ENCODE measurements at regions not wholly inside any gene's neighbourhood (a gene's known extent, or its start where the extent isn't known, plus 50 kb on each side); places are given as distances from the start of the nearest gene placed in this dataset.
"Not testable (repeated sequence)": the region's sequence is repeated elsewhere in the genome, so short reads cannot be mapped to it uniquely, and the experiment has no call there.

GRCh38 chr5:32534041-32534440 lies 51.3 kb upstream of the SUB1 start:
- DNase-seq: no peak

- DNase-seq: no peak
These were observed 53.4 kb upstream of the SUB1 start for GRCh38 chr5:32531885-32532520.

GRCh38 chr5:32527321-32527720 lies 58.0 kb upstream of the SUB1 start:
- not testable (repeated sequence) for DNase-seq

DNA sequence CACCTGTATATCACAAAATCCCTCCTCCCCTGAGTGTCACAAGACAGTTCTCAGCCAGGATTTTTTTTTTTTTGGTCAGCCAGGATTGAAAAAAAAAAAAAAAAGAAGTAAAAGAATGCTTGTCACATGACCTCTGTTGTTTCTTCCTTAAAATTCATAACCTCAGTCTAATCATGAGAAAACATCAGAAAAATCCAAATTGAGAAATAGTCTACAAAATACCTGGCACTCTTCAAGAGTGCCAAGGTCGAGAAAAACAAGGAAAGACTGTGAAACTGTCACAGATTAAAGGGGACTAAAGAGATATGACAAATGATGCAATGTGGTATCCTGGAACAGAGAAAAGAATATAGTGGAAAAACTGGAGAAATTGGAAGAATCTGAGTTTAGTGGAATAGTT lies 58.5 kb upstream of the SUB1 start:
- no peak for DNase-seq

DNA sequence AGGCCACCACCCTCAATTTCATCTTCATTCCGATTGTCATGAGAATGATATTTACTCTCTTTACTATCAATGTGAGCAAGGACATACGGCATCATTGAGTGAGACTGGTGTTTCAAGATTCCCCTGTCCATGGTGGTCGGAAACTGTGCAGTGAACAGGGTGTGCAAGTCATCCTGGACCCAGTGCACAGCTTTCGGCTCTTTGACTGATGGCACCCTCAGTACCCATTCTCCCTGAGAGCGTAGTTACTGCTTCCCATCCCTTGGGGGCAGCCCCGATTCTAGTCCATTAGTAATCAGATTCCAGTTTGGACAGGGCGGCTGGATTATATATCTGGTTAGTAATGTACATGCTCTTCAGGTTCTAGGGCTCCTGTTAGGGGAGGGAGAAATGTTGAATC lies 61.7 kb upstream of the SUB1 start:
- DNase-seq: no peak

- peak; percentile 87 to 92 for DNase-seq
These were observed 62.8 kb upstream of the SUB1 start for GRCh38 chr5:32522429-32523143.

DNA sequence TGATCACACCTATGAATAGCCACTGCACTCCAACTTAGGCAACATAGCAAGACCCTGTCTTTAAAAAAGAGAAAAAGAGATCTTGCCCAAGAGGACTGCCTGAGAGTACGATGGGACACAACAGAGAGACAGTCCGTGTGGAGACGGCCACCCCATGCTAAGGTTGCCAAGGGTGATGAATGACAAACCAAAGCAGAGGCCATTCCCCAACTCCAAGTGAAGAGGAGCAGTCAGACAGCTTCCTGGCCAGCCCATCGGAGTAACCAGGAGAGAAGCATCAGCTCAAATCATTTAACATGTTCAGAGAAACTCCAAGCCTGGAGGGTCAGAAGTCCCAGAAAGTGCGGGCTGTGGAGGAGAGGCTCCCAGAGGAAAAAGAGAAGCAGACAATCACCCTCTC lies 63.9 kb upstream of the SUB1 start:
- DNase-seq: no peak

DNA sequence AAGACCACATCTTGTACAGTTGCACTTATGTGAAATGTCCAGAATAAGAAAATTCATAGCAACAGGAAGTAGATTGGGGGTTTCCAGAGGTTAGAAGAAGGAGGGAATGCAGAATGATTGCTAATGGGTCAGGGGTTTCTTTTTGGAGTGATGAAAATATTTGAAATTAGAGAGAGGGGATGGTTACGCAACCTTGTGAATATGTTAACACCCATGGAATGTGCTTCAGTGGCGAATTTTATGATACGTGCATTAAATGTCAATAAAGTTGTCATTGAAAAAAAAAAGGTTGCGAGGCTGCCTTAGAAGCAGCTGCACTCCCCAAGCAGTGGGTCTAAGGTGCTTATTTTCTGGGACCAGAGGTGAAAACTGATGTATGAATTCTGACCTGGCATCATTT lies 64.4 kb upstream of the SUB1 start:
- DNase-seq: no peak

- DNase-seq: no peak
These were observed 65.0 kb upstream of the SUB1 start for GRCh38 chr5:32520356-32520755.

DNA sequence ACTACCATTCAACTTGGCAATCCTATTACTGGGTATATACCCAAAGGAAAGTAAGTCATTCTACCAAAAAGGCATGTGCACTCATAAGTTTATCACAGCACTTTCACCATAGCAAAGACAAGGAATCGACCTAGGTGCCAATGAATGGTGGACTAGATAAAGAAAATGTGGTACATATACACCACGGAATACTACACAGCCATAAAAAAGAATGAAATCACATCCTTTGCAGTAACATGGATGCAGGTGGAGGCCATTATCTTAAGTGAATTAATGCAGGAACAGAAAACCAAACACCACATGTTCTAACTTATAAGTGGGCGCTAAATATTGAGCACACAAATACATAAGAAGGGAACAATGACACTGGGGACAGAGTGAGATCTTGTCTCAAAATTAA lies 65.8 kb upstream of the SUB1 start:
- DNase-seq: no peak

DNA sequence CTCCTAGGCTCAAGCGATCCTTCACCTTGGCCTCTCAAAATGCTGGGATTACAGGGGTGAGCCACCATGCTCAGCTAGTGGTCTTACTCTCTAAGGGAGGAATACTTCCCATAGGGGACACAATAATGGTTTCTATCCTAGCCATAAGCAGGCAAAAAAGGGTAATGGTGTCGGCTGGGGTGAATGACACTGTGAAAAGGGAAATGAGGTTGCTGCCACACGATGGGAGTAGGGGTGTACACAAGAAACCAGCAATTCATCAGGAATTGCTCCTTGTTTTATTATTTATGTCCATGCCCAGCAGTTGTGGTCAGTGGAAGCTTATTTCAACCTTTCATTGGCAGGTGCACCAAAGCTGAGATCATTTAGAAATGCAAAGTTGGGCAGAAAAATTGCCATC lies 70.3 kb upstream of the ZFR start:
- DNase-seq: no peak

DNA sequence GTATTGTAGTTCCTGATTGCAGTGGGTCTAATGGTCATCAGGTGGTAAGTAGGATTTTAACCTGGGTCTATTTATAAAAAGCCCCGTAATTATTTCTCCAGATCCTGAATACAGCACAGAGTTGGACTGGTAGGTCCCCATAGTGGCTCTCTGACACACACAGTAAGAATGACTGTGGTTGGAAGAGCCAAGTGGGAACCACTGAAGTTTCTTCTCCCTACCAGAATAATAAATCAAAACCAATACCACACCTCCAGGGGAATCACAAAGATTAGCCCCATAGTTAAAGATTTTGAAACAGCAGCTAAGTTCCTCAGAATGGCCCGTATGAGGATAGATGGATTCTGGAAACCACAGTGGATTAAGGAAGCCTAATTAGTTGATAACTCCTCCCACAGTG lies 68.4 kb upstream of the ZFR start:
- DNase-seq: no peak

DNA sequence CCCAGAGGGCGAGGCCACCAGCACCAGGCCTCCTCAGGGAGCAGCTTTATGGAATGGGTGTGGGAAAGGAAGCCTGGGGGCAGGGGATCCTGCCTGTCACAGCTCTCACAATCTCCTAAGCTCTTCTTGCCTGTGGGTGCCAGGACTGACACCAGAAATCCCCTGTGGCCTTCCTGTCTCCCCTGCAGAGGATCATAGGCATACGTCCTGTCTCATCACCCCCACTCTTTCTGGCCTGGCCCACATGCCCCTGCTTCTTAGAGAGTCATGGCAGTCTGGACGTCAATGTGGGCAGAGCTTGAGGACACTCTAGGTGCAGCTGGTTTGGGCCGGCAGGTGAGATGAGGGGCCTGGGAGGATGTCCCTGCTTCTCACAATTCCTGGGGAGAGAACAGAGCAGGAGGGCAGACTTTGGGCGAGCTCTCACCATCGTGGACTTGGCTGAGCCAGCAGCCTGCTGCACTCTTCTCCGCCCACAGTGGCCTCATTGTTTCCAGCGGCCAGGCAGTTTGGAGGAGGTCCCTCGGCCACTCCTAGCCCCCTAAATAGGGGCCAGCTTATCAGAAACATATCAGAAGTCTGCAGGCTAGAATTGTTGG lies 67.3 kb upstream of the ZFR start:
- DNase-seq: no peak

GRCh38 chr5:32510860-32511259 lies 66.3 kb upstream of the ZFR start:
- no peak for DNase-seq

DNA sequence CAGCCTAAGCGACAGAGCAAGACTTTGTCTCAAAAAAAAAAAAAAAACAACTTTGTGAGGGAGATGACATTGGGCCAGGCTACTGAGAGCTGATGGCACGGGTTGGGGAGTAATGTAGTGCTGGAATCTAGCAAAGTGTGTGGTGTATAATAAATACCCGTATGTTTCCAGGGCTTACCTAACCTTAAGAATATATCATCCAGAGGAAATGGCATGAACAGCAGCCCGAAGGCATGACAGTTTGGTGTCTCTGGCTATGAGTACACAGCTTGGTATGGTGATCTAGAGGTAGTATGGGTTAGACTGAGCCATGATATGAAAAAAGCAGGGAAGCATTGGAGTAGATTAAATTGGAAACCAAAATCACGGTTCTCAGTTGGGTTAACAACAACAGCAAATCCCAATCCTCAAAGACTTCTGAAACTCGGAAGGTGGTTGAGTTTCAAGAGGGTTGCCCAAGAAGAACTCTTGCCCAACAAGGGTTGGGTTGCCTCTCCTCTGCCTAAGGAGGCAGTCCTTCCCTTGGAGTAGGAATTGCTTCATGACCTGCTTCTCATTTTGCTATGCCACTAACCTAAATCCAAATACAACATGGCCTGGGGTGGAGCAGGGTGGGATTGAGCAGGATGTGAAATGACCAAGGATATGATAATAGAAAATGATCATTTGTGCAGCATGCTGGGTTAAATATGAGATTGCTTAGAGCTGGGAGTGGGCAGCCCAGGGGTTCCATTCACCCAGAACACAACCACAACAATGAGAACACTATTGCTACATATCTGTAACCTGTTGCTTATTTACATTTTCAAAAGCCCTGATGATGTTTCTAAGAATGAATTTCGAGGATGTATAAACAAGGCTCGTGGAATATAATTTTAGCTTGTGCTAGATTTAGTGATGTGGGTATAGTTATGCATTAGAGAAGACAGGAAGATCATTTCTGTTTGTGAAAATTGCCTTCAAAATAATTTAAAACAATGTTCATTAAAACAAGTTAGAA lies 64.6 kb upstream of the ZFR start:
- DNase-seq: peak; percentile 77 to 78

- DNase-seq: no peak
These were observed 63.3 kb upstream of the ZFR start for GRCh38 chr5:32507738-32508434.

- DNase-seq: no peak
These were observed 62.3 kb upstream of the ZFR start for GRCh38 chr5:32506799-32507198.

- DNase-seq: no peak
These were observed 61.7 kb upstream of the ZFR start for GRCh38 chr5:32506201-32506661.

DNA sequence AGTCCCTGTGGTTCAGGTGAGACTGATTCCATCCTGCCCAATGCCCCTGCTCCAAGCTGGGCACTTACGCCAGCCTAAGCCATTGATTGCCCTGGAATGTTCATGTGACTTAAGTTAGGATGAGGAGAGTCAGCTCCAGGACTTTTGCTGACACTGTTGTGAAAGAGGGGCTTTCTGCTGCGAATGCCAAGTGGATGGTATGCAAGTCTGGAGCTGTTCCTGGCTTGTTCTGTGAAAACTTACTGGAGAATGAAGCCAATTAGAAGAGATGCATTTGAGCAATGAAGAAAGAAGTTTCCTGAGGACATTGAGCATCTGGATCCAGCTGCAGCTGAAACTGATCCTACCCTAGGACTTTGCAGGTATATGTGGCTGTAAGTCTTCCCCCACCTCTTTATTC lies 61.2 kb upstream of the ZFR start:
- no peak for DNase-seq

GRCh38 chr5:32504989-32505596 lies 60.6 kb upstream of the ZFR start:
- DNase-seq: no peak

- no peak for DNase-seq
These were observed 59.9 kb upstream of the ZFR start for GRCh38 chr5:32504329-32504988.
